Activated naive CD8-positive, alpha-beta T cell treated with anti-CD3 and anti-CD28 coated beads for 36 hours (primary cell): ENCODE measurements at regions not wholly inside any gene's neighbourhood (a gene's known extent, or its start where the extent isn't known, plus 50 kb on each side); places are given as distances from the start of the nearest gene placed in this dataset.

Experiments used
- DNase-seq: peaks from one replicate; pipeline ENCODE4 v3.0.0; 2021
- H3K27ac Mint-ChIP-seq: one replicate; pipeline ENCODE4 v1.8.0; 2022; ENCODE audit warnings: mild to moderate bottlenecking, moderate library complexity, mixed read lengths
- H3K27me3 Mint-ChIP-seq: one replicate; pipeline ENCODE4 v1.8.0; 2022; ENCODE audit warnings: mild to moderate bottlenecking, mixed read lengths
- H3K36me3 Mint-ChIP-seq: one replicate; pipeline ENCODE4 v1.8.0; 2021; ENCODE audit warnings: mild to moderate bottlenecking, mixed read lengths
- H3K4me1 Mint-ChIP-seq: one replicate; pipeline ENCODE4 v1.8.0; 2021; ENCODE audit warnings: mixed read lengths
- H3K4me3 Mint-ChIP-seq: one replicate; pipeline ENCODE4 v1.8.0; 2022; ENCODE audit warnings: mild to moderate bottlenecking, moderate library complexity, mixed read lengths
- H3K9me3 Mint-ChIP-seq: one replicate; pipeline ENCODE4 v1.8.0; 2022; ENCODE audit warnings: mixed read lengths

DNA sequence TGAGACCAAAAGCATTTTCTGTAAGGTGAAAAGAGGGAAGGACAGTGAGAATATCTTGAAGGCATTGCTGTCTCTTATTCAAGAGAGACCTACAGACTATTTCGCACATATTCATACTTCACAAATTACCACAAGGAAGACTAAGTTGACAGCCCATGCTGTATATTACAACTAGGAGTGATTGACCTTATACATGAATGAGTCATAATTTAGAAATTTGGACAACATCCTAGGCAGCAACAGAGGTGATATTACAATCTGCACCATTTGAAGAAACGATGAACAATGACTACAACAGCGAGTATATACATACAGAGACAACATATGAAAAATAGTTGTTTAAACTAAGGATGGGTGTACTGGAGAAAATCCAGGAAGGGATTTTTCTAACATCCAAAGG lies 971.7 kb downstream of the CDH11 start:
- Mint-ChIP-seq H3K9me3 (peaks cover 2% of the 10 kb centered on the region), H3K36me3 (no peaks in the 10 kb centered on the region), H3K27ac (no peak overlapping the region), H3K4me3 (no peak overlapping the region), H3K27me3 (no peaks in the 10 kb centered on the region), H3K4me1 (no peaks in the 10 kb centered on the region)
- no peak for DNase-seq

DNA sequence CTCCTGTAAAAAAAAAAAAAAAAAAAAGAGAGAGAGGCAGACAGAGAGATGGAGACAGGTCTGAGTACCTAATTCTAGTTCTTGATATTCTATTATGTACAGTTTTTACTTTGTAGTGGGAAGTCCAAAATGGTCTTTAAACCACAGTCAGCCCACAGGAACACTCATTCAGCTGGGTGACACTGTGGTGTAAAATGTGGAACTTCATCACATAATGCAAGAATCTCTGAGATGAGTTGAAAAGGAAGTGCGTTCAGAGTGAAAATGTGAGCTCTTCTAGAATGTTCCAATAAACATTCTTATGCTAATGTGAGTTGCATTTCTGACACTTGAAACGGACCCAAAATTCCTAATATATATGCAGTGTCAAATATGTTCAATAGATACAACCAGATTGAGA lies 972.1 kb downstream of the CDH11 start:
- H3K36me3 Mint-ChIP-seq: no peaks in the 10 kb centered on the region
- no peak for DNase-seq
- H3K4me3 Mint-ChIP-seq: no peak overlapping the region
- no peaks in the 10 kb centered on the region for H3K27me3 Mint-ChIP-seq
- H3K4me1 Mint-ChIP-seq: no peaks in the 10 kb centered on the region
- H3K9me3 Mint-ChIP-seq: peaks cover 2% of the 10 kb centered on the region
- H3K27ac Mint-ChIP-seq: no peak overlapping the region

DNA sequence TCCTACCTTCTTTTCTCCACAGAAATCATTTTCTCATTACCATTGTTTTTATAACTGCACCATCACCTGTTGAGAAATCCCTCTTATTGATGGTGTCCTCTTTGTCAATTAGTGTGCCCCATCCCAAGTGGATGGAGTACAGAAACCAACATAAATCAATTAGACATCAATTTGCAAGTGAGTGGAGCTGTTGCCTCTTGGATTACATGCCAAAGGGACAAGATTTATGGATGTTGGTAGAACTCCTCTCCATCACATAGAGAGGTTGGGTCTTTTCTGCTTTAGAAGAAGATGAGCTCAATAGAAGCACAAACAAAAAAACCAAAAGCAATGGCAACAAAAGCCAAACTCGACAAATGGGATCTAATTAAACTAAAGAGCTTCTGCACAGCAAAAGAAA lies 973.5 kb downstream of the CDH11 start:
- Mint-ChIP-seq H3K4me1 (no peaks in the 10 kb centered on the region), H3K27me3 (no peaks in the 10 kb centered on the region), H3K4me3 (no peak overlapping the region), H3K9me3 (peaks cover 2% of the 10 kb centered on the region), H3K27ac (no peak overlapping the region), H3K36me3 (no peaks in the 10 kb centered on the region)
- DNase-seq: no peak

DNA sequence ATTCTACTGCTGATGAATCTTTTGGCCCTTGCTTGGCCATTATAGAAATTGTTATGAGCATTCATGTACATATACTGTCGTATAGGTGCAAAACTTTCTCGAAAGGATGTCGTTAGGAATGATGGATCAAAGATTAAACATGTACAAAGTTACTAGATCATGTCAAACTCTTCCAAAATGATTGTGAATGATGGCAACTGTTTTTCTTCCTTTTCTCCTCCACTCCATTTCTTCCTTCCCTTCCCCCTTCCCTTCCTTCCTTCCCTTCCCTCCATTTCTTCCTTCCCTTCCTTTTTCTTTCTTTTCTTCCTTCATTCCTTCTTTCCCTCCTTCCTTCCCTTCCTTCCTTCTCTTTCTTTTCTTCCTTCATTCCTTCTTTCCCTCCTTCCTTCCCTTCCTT lies 973.9 kb downstream of the CDH11 start:
- H3K36me3 Mint-ChIP-seq: no peaks in the 10 kb centered on the region
- no peaks in the 10 kb centered on the region for H3K27me3 Mint-ChIP-seq
- no peak for DNase-seq
- H3K27ac Mint-ChIP-seq: no peak overlapping the region
- no peak overlapping the region for H3K4me3 Mint-ChIP-seq
- H3K9me3 Mint-ChIP-seq: peaks cover 2% of the 10 kb centered on the region
- no peaks in the 10 kb centered on the region for H3K4me1 Mint-ChIP-seq

DNA sequence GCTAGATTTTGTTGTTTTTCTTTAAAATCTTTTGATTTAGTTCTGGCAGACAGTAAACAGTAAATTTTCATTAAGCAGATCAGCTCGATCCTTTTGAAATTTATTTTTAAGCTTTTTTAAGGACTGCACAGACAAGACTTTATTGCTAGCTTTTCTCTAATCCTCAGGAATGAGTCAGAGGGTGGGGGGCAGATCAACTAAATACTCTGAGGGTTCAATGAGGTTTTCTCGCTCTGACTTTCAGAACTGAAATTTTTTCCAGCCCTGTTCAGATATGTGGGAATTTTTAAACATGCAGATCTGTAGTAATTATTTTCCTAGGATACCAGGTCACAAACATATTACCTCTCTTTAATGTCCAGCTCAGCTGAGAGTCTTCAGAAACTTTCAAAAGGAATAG lies 977.2 kb downstream of the CDH11 start:
- Mint-ChIP-seq H3K4me3 (no peak overlapping the region), H3K27me3 (no peaks in the 10 kb centered on the region), H3K36me3 (no peaks in the 10 kb centered on the region), H3K4me1 (no peaks in the 10 kb centered on the region), H3K27ac (no peak overlapping the region), H3K9me3 (peaks cover 7% of the 10 kb centered on the region)
- DNase-seq: no peak

DNA sequence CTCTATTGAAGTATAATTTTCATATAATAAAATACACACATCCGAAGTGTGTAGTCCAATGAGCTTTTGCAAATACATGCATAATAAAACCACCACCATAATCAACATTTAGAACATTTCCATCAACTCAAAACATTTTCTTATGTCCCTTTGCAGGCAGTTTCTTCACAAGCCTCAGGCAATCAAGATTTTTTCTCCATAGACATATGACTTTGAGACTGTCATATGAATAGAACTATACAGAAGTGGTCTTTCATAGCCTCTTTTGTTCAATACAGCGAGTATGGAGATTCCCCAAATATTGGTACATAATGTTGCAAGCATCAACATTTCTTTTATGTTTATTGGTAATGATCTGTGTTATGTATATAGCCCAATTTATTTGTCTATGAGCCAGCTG lies 983.2 kb downstream of the CDH11 start:
- Mint-ChIP-seq H3K4me3 (no peak overlapping the region), H3K4me1 (no peaks in the 10 kb centered on the region), H3K9me3 (peaks cover 7% of the 10 kb centered on the region), H3K27me3 (no peaks in the 10 kb centered on the region), H3K36me3 (no peaks in the 10 kb centered on the region), H3K27ac (no peak overlapping the region)
- DNase-seq: no peak

DNA sequence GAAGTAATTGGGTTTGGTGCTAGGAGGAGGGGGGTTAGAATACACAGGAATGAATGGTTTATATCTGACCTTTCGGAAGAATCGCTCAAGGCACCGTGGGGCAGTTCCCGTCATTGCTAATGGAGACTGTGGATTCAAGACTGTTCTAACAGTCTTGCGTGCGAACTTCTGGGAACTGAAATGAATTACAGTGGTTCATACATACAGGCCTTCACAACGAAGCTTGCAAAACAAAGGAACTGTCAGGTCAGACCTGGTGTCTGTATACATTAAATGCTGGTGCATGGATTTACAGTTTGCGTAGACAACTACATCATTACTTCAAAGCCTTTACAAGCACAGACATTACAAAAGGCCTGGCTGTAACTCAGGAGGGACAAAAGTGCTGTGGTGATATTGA lies 983.9 kb downstream of the CDH11 start:
- Mint-ChIP-seq H3K36me3 (no peaks in the 10 kb centered on the region), H3K4me3 (no peak overlapping the region), H3K4me1 (no peaks in the 10 kb centered on the region), H3K27ac (no peak overlapping the region), H3K9me3 (peaks cover 9% of the 10 kb centered on the region), H3K27me3 (no peaks in the 10 kb centered on the region)
- no peak for DNase-seq

DNA sequence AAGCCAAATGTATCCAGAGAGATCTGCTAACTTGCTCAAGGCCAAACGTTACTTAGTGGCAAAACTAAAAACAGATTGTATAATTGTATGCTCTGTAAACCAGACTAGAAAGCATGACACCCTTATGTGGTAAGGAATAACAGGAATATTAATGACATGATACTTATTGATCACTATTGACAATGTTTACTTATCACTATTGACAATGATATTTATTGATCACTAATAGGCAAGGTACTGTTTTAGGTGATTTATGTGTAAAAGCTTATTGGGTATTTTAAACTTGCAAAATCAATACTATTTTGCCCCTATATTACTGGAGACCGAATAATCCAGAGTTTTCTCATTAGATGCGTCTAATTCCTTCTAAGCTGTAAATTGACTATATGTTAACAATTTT lies 985.1 kb downstream of the CDH11 start:
- H3K4me1 Mint-ChIP-seq: no peaks in the 10 kb centered on the region
- no peaks in the 10 kb centered on the region for H3K36me3 Mint-ChIP-seq
- no peak overlapping the region for H3K27ac Mint-ChIP-seq
- H3K9me3 Mint-ChIP-seq: peaks cover 8% of the 10 kb centered on the region
- H3K4me3 Mint-ChIP-seq: no peak overlapping the region
- no peak for DNase-seq
- H3K27me3 Mint-ChIP-seq: no peaks in the 10 kb centered on the region

DNA sequence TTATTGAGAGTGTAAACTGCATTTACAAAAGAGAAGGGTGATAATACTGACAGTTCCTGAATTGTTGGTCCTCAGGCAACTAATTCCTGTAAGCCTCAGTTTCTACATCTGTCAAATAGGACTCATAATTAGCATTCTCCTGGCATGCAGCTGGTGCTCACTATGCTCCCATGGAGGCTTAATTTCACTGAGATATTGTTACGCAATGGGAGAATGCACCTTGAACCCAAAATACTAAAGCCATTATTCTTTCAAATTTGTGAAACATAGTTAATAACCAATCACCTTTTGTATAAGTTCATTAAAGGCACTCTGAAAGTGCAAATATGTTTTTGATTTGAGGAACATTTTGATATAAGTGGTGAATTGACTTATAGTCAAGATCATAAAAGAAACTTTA lies 985.5 kb downstream of the CDH11 start:
- Mint-ChIP-seq H3K9me3 (peaks cover 8% of the 10 kb centered on the region), H3K36me3 (no peaks in the 10 kb centered on the region), H3K4me1 (no peaks in the 10 kb centered on the region), H3K27ac (no peak overlapping the region), H3K27me3 (no peaks in the 10 kb centered on the region), H3K4me3 (no peak overlapping the region)
- DNase-seq: no peak

DNA sequence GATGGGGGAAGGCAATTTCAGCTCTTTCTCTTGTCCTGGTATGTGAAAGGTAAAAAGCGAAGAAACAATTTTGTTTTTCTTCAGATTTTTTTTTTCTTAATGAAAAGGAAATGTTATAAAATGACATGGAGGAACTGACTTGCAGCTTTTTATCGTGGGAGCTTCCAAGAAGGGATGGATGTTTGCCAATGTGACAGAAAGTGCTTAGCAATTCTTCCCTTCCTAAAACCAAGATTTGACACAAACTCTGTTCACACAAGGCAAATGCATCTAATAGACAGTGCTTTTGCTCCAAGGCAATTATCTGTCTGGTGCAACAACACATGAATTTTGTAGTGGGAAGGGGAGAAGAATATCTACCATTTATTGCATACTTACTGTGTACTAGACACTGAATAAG lies 988.5 kb downstream of the CDH11 start:
- peaks cover 4% of the 10 kb centered on the region for H3K9me3 Mint-ChIP-seq
- no peak for DNase-seq
- H3K4me1 Mint-ChIP-seq: no peaks in the 10 kb centered on the region
- H3K27me3 Mint-ChIP-seq: no peaks in the 10 kb centered on the region
- no peaks in the 10 kb centered on the region for H3K36me3 Mint-ChIP-seq
- H3K27ac Mint-ChIP-seq: no peak overlapping the region
- no peak overlapping the region for H3K4me3 Mint-ChIP-seq

DNA sequence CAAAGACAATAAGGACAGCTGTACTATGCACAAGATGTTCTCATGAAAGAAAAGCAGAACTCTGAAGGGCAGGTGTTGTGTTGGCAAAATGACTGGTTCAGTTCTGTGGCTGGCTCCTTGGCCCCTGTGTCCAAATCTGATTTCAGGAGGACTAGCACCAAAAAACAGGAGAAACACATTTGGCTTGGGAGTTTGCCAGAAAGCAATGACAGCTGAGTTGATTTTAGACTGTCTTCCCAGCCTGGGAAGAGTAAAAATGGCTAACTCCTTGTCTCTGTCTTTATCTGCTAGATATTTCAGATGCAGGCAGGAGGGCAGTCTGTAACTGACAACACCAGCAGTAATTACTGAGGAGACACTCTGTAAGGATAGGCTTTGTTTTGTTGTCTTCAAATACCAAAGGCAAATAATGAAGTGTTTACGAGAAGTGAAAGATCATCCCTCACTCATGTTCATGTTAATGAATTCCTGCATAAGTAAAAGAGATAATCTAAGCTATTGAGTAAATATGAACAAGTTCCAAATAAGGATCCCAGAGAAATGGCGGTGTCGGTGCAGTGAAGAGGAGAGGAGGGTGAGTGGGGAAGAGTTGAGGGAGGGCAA lies 989.0 kb downstream of the CDH11 start:
- H3K36me3 Mint-ChIP-seq: no peaks in the 10 kb centered on the region
- DNase-seq: no peak
- no peaks in the 10 kb centered on the region for H3K27me3 Mint-ChIP-seq
- H3K4me1 Mint-ChIP-seq: no peaks in the 10 kb centered on the region
- no peak overlapping the region for H3K27ac Mint-ChIP-seq
- peaks cover 4% of the 10 kb centered on the region for H3K9me3 Mint-ChIP-seq
- no peak overlapping the region for H3K4me3 Mint-ChIP-seq

DNA sequence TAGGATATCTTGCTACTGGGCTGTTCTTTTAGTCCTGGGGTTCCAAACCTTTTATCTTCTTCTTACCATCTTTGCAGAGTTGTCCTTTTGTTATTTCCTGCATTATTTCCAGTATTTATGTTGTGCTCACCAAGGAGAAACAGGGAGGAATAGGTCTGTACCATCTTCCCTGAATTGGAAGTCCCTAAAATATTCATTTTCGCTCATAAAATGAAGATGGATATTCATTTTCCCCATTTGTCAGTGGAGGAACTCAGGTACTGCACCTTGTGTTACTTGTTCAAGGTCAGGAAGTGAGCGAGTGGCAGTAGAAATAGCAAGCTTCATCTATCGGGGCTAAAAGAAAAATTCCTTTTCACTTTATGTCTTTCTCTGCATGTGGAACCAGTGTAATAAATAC lies 989.7 kb downstream of the CDH11 start:
- Mint-ChIP-seq H3K4me1 (no peaks in the 10 kb centered on the region), H3K36me3 (no peaks in the 10 kb centered on the region), H3K4me3 (no peak overlapping the region), H3K9me3 (peaks cover 4% of the 10 kb centered on the region), H3K27ac (no peak overlapping the region), H3K27me3 (no peaks in the 10 kb centered on the region)
- no peak for DNase-seq

DNA sequence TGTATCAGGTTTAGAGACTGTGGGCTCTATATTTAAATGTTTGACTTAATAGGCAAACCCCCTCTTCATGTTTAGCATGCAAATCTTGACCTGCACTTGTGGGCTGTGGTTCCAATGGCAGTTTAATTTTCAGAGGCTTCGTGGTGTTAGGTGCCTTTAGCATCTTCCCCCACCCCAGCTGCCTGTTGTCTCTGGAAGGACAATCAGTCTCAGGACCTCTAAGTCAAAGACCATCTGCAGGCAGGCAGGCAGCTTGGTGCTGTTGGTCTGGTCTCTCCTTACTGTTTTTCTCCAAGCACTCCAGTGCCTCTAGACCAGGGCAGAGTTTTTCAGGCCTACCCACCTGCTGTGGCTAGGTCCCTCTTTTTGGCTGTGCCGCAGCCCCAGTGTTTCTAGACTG lies 990.4 kb downstream of the CDH11 start:
- Mint-ChIP-seq H3K27ac (no peak overlapping the region), H3K4me3 (no peak overlapping the region), H3K36me3 (no peaks in the 10 kb centered on the region), H3K4me1 (no peaks in the 10 kb centered on the region), H3K27me3 (no peaks in the 10 kb centered on the region), H3K9me3 (peaks cover 4% of the 10 kb centered on the region)
- DNase-seq: no peak

DNA sequence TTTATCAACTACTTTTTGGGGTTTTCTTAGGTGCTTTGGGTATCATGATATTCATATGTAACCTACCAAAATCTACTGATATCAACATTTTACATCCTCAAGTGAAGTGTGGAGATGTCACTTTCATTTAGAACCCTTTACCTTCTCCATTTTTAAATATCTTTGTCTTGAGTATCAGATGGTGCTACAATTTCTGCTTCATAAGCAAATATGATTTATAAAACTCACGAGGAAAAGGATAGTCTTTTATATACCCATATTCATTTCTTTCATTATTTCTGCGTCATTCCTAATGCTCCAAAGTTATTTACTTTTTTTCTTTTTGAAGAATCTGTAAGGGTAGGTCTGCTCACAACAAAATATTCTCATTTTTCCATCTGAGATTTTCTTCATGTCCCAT lies 991.7 kb downstream of the CDH11 start:
- H3K4me1 Mint-ChIP-seq: no peaks in the 10 kb centered on the region

DNA sequence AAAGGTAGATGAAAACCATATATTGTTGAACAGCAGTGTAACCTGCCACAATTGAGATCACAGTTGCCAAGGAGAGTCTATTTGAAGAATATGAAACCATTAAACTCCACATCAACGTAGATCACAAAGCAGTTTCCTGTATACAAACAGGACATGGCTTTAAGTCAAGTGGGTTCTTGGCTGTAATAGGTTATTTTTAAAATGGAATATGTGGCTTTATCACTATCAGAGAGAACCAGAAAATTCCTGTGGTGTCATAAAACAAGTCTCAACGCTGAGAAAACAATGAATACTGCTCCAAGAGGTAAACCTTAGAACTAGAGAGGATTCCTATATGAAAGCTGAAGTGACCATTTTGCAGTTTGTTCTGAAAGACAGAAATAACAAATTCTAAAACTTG lies 999.7 kb downstream of the CDH11 start:
- H3K4me1 Mint-ChIP-seq: no peaks in the 10 kb centered on the region
- peaks cover 9% of the 10 kb centered on the region for H3K9me3 Mint-ChIP-seq
- no peaks in the 10 kb centered on the region for H3K36me3 Mint-ChIP-seq
- no peaks in the 10 kb centered on the region for H3K27me3 Mint-ChIP-seq
- no peak overlapping the region for H3K4me3 Mint-ChIP-seq
- no peak for DNase-seq
- H3K27ac Mint-ChIP-seq: no peak overlapping the region

More for the DNA sequence above, 991.7 kb downstream of the CDH11 start:
- H3K4me3 Mint-ChIP-seq: no peak overlapping the region
- no peak for DNase-seq
- peaks cover 4% of the 10 kb centered on the region for H3K9me3 Mint-ChIP-seq
- H3K27ac Mint-ChIP-seq: no peak overlapping the region
- no peaks in the 10 kb centered on the region for H3K36me3 Mint-ChIP-seq
- H3K27me3 Mint-ChIP-seq: no peaks in the 10 kb centered on the region

DNA sequence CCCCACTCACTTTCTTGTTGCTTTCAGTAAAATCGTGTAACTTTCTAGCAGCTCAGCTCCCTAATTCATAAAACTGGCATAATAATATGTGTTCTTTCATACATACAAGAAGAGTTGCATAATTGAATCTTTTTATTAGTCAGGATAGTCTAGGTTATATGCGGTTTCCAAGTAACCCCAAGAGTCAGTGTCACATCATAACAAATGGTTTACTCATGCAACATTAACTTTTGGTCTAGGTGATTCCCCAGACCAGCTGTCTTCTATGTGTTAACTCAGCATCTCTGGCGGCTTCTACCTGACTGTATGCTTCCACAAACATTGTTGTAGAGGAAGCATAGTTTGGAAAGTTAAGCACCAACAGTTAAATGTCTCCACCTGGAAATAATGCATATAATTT lies 1000.4 kb downstream of the CDH11 start:
- no peak overlapping the region for H3K4me3 Mint-ChIP-seq
- no peak overlapping the region for H3K27ac Mint-ChIP-seq
- no peaks in the 10 kb centered on the region for H3K36me3 Mint-ChIP-seq
- no peak for DNase-seq
- peaks cover 9% of the 10 kb centered on the region for H3K9me3 Mint-ChIP-seq
- no peaks in the 10 kb centered on the region for H3K27me3 Mint-ChIP-seq
- no peaks in the 10 kb centered on the region for H3K4me1 Mint-ChIP-seq

DNA sequence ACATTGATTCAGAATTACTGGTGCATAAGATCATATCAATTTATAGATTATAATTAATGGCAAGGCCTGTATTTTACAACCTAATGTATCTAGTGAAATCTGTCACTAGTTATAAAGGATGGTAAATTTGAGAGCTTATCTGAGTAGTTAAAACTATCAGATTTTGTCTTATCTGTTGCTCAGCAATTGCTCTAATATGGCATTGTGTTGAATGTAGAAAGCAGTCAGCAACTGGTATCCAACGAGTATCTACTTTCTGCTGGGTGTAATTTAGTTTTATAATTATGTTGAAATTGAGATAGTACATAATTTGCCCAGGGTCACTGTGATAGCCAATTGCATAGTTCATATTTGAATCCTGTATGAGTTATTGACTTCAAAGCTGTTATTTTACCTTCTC lies 1005.7 kb downstream of the CDH11 start:
- H3K27me3 Mint-ChIP-seq: no peaks in the 10 kb centered on the region
- no peaks in the 10 kb centered on the region for H3K4me1 Mint-ChIP-seq
- peaks cover 8% of the 10 kb centered on the region for H3K9me3 Mint-ChIP-seq
- no peak overlapping the region for H3K27ac Mint-ChIP-seq
- no peak overlapping the region for H3K4me3 Mint-ChIP-seq
- DNase-seq: no peak
- H3K36me3 Mint-ChIP-seq: no peaks in the 10 kb centered on the region
